H9 (cell line): ENCODE measurements at regions not wholly inside any gene's neighbourhood (a gene's known extent, or its start where the extent isn't known, plus 50 kb on each side); places are given as distances from the start of the nearest gene placed in this dataset.
A peak's percentile ranks its signal among the peaks of the same experiment; 100 is the strongest.

Source experiments
- DNase-seq: peaks from one replicate; pipeline ENCODE4 v3.0.0-alpha.2; 2017
- H2AFZ ChIP-seq: one replicate; pipeline ENCODE4 v1.6.1; 2013; ENCODE audit warnings: mild to moderate bottlenecking, low read length, control low read depth, moderate library complexity
- H2AK5ac ChIP-seq: 2 replicates; pipeline ENCODE4 v1.6.1; 2013; ENCODE audit warnings: low read length, control low read depth, mixed read lengths; ENCODE audit not compliant: insufficient read length
- H2BK120ac ChIP-seq: one replicate; pipeline ENCODE4 v1.6.1; 2013; ENCODE audit warnings: low read depth, mild to moderate bottlenecking, low read length, control low read depth, inconsistent platforms; ENCODE audit not compliant: poor library complexity, severe bottlenecking
- H2BK12ac ChIP-seq: 2 replicates; pipeline ENCODE4 v1.6.1; 2013; ENCODE audit warnings: low read length, control low read depth, mixed read lengths, low read depth; ENCODE audit not compliant: insufficient read length
- H2BK15ac ChIP-seq: 2 replicates; pipeline ENCODE4 v1.6.1; 2013; ENCODE audit warnings: low read depth, low read length, control low read depth
- H2BK20ac ChIP-seq: one replicate; pipeline ENCODE4 v1.6.1; 2013; ENCODE audit warnings: low read depth, mild to moderate bottlenecking, low read length, control low read depth, inconsistent platforms; ENCODE audit not compliant: poor library complexity, severe bottlenecking
- H2BK5ac ChIP-seq: 2 replicates; pipeline ENCODE4 v1.6.1; 2013; ENCODE audit warnings: low read length, control low read depth, mixed read lengths; ENCODE audit not compliant: insufficient read length
- H3K14ac ChIP-seq: 2 replicates; pipeline ENCODE4 v1.6.1; 2013; ENCODE audit warnings: low read length, control low read depth; ENCODE audit not compliant: insufficient read depth
- H3K18ac ChIP-seq: 2 replicates; pipeline ENCODE4 v1.6.1; 2013; ENCODE audit warnings: low read depth, mild to moderate bottlenecking, mixed read lengths, low read length, control low read depth; ENCODE audit not compliant: insufficient read length
- H3K23ac ChIP-seq: 2 replicates; pipeline ENCODE4 v1.6.1; 2013; ENCODE audit warnings: low read length, control low read depth, mixed read lengths, low read depth; ENCODE audit not compliant: insufficient read length
- H3K23me2 ChIP-seq: 2 replicates; pipeline ENCODE4 v1.6.1; 2013; ENCODE audit warnings: low read depth, mild to moderate bottlenecking, mixed read lengths, low read length, control low read depth; ENCODE audit not compliant: insufficient read length, poor library complexity, severe bottlenecking
- H3K27ac ChIP-seq: 2 replicates; pipeline ENCODE4 v1.5.1; 2013; ENCODE audit warnings: low read length, control low read depth, mixed read lengths, low read depth; ENCODE audit not compliant: insufficient read length
- H3K27me3 ChIP-seq: 2 replicates; pipeline ENCODE4 v1.6.1; 2013; ENCODE audit warnings: low read length, control low read depth, inconsistent platforms; ENCODE audit not compliant: insufficient read depth
- H3K4ac ChIP-seq: 2 replicates; pipeline ENCODE4 v1.6.1; 2013; ENCODE audit warnings: low read depth, mild to moderate bottlenecking, control low read depth, inconsistent platforms, low read length, moderate library complexity
- H3K4me1 ChIP-seq: 2 replicates; pipeline ENCODE4 v1.6.1; 2013; ENCODE audit warnings: low read length, control low read depth, inconsistent platforms; ENCODE audit not compliant: insufficient read depth
- H3K4me2 ChIP-seq: 2 replicates; pipeline ENCODE4 v1.6.1; 2013; ENCODE audit warnings: low read length, control low read depth, mixed read lengths; ENCODE audit not compliant: insufficient read length, insufficient read depth
- H3K56ac ChIP-seq: 2 replicates; pipeline ENCODE4 v1.6.1; 2013; ENCODE audit warnings: low read depth, mild to moderate bottlenecking, mixed read lengths, low read length, control low read depth; ENCODE audit not compliant: insufficient read length
- H3K79me1 ChIP-seq: 2 replicates; pipeline ENCODE4 v1.6.1; 2013; ENCODE audit warnings: low read depth, mild to moderate bottlenecking, moderate library complexity, low read length, control low read depth, inconsistent platforms; ENCODE audit not compliant: insufficient read depth, poor library complexity, severe bottlenecking
- H3K79me2 ChIP-seq: 2 replicates; pipeline ENCODE4 v1.6.1; 2013; ENCODE audit warnings: low read length, control low read depth, inconsistent platforms; ENCODE audit not compliant: insufficient read depth
- H3K9ac ChIP-seq: 2 replicates; pipeline ENCODE4 v1.6.1; 2013; ENCODE audit warnings: low read length, control low read depth, mixed read lengths; ENCODE audit not compliant: insufficient read length; ENCODE audit errors: extremely low read depth
- H3K9me3 ChIP-seq: one replicate; pipeline ENCODE4 v1.6.1; 2013; ENCODE audit warnings: low read depth, low read length, inconsistent platforms; ENCODE audit not compliant: control insufficient read depth
- H3T11ph ChIP-seq: one replicate; pipeline ENCODE4 v1.6.1; 2013; ENCODE audit warnings: mild to moderate bottlenecking, low read length, control low read depth, inconsistent platforms
- H4K20me1 ChIP-seq: one replicate; pipeline ENCODE4 v1.6.1; 2013; ENCODE audit not compliant: control insufficient read depth, insufficient read length, insufficient read depth
- H4K5ac ChIP-seq: 2 replicates; pipeline ENCODE4 v1.6.1; 2013; ENCODE audit warnings: low read depth, mild to moderate bottlenecking, mixed read lengths, low read length, control low read depth; ENCODE audit not compliant: insufficient read length
- H4K8ac ChIP-seq: replicated peaks from 2 replicates; pipeline ENCODE4 v1.6.1; 2013; ENCODE audit warnings: low read length, control low read depth, mixed read lengths, low read depth; ENCODE audit not compliant: insufficient read length
- H4K91ac ChIP-seq: 2 replicates; pipeline ENCODE4 v1.6.1; 2013; ENCODE audit warnings: low read depth, mild to moderate bottlenecking, moderate library complexity, mixed read lengths, low read length, control low read depth; ENCODE audit not compliant: insufficient read length
- H3K27ac Mint-ChIP-seq, 3 experiments: 2 replicates in 2 of 3; 3 replicates in 1 of 3; pipeline ENCODE4 v1.8.0; 2020 to 2021; ENCODE audit warnings: mixed read lengths in 3 of 3, mild to moderate bottlenecking in 1 of 3, moderate library complexity in 1 of 3
- H3K27me3 Mint-ChIP-seq: 2 replicates; pipeline ENCODE4 v1.8.0; 2021; ENCODE audit warnings: low read depth, mild to moderate bottlenecking, moderate library complexity, mixed read lengths
- H3K36me3 Mint-ChIP-seq, 3 experiments: 2 replicates in 2 of 3; 3 replicates in 1 of 3; pipeline ENCODE4 v1.8.0; 2020 to 2021; ENCODE audit warnings: low read depth in 3 of 3, mixed read lengths in 3 of 3; ENCODE audit not compliant: insufficient read depth in 1 of 3
- H3K4me1 Mint-ChIP-seq, 2 experiments: 2 replicates each; pipeline ENCODE4 v1.8.0; 2020; ENCODE audit warnings: mixed read lengths in 2 of 2
- H3K4me3 Mint-ChIP-seq, 2 experiments: 2 replicates in 1 of 2; 3 replicates in 1 of 2; pipeline ENCODE4 v1.8.0; 2020 to 2021; ENCODE audit warnings: mild to moderate bottlenecking in 2 of 2, mixed read lengths in 2 of 2, moderate library complexity in 1 of 2
- H3K9me3 Mint-ChIP-seq, 2 experiments: 2 replicates in 1 of 2; 3 replicates in 1 of 2; pipeline ENCODE4 v1.8.0; 2020; ENCODE audit warnings: mild to moderate bottlenecking in 2 of 2, mixed read lengths in 2 of 2, moderate library complexity in 1 of 2
- WGBS: extraction: QIAGEN DNeasy Blood & Tissue Kit; methylation state at CpG from one replicate; pipeline ENCODE4 v1.1.7; 2013; ENCODE audit warnings: missing lambda C conversion rate, low lambda C conversion rate, mixed read lengths; ENCODE audit not compliant: insufficient read length; ENCODE audit errors: extremely low coverage; 5-methylcytosine and 5-hydroxymethylcytosine counted together
- TF ChIP-seq, protein P1 (sequence below): fragments of 200-600 bp; sonication (generic); conservative IDR thresholded peaks from 3 replicates; pipeline ENCODE4 v1.8.0; 2021; ENCODE audit warnings: antibody characterized with exemption, mild to moderate bottlenecking

GRCh38 chr7:25839084-25839769 lies 312.8 kb upstream of the NFE2L3 start:
- WGBS, result no CpG with 5 or more reads among the region's 2 CpGs
- Histone ChIP-seq H3K27me3 (no peaks in the 10 kb centered on the region), H3K79me1 (no peaks in the 10 kb centered on the region), H2AFZ (no peak overlapping the region), H3K56ac (no peak overlapping the region), H2AK5ac (no peak overlapping the region), H2BK15ac (no peak overlapping the region), H2BK20ac (no peak overlapping the region), H2BK12ac (no peak overlapping the region), H4K5ac (no peak overlapping the region), H4K8ac (no peak overlapping the region), H2BK5ac (no peak overlapping the region), H3K4ac (no peak overlapping the region), H3K4me1 (no peaks in the 10 kb centered on the region), H3K14ac (no peak overlapping the region), H2BK120ac (no peak overlapping the region), H3K9ac (no peak overlapping the region), H3K23ac (no peak overlapping the region), H3K27ac (no peak overlapping the region), H3T11ph (no peak overlapping the region), H4K20me1 (no peaks in the 10 kb centered on the region), H3K4me2 (no peak overlapping the region), H4K91ac (no peak overlapping the region), H3K79me2 (no peaks in the 10 kb centered on the region), H3K18ac (no peak overlapping the region), H3K23me2 (no peaks in the 10 kb centered on the region), H3K9me3 (no peaks in the 10 kb centered on the region)
- no peaks in the 10 kb centered on the region for H3K9me3 Mint-ChIP-seq
- no peaks in the 10 kb centered on the region for H3K36me3 Mint-ChIP-seq
- TF ChIP-seq, protein P1, sequence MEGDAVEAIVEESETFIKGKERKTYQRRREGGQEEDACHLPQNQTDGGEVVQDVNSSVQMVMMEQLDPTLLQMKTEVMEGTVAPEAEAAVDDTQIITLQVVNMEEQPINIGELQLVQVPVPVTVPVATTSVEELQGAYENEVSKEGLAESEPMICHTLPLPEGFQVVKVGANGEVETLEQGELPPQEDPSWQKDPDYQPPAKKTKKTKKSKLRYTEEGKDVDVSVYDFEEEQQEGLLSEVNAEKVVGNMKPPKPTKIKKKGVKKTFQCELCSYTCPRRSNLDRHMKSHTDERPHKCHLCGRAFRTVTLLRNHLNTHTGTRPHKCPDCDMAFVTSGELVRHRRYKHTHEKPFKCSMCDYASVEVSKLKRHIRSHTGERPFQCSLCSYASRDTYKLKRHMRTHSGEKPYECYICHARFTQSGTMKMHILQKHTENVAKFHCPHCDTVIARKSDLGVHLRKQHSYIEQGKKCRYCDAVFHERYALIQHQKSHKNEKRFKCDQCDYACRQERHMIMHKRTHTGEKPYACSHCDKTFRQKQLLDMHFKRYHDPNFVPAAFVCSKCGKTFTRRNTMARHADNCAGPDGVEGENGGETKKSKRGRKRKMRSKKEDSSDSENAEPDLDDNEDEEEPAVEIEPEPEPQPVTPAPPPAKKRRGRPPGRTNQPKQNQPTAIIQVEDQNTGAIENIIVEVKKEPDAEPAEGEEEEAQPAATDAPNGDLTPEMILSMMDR, result peak; percentile 68
- no peak for DNase-seq
- H3K4me1 Mint-ChIP-seq, result peaks cover 3 to 4% of the 10 kb centered on the region in 2 experiments
- no peak overlapping the region for H3K27ac Mint-ChIP-seq
- peaks cover 5% of the 10 kb centered on the region for H3K27me3 Mint-ChIP-seq
- no peak overlapping the region for H3K4me3 Mint-ChIP-seq
